Calu3 (cell line): ENCODE measurements at regions not wholly inside any gene's neighbourhood (a gene's known extent, or its start where the extent isn't known, plus 50 kb on each side); places are given as distances from the start of the nearest gene placed in this dataset.

Experiments used
- BruUV-seq: library from RNA; stranded (reverse); fragments of 400-500 nt; replicated peaks from 2 replicates; lab custom pipeline; 2021; lab: Mats Ljungman, UMichigan
- CTCF ChIA-PET: fragments of 300-600 bp; sonication (Branson Sonifier 250); formaldehyde crosslinking; loops from one replicate; lab custom pipeline; 2022; ENCODE audit warnings: antibody characterized with exemption; lab: Charles Lee
- DNase-seq: peaks from one replicate; pipeline ENCODE4 v3.0.0; 2022
- H3K27ac Mint-ChIP-seq: one replicate; pipeline ENCODE4 v1.8.0; 2022; ENCODE audit warnings: mixed read lengths; ENCODE audit not compliant: unreplicated experiment
- H3K27me3 Mint-ChIP-seq: one replicate; pipeline ENCODE4 v1.8.0; 2022; ENCODE audit warnings: mixed read lengths; ENCODE audit not compliant: unreplicated experiment
- H3K36me3 Mint-ChIP-seq: one replicate; pipeline ENCODE4 v1.8.0; 2022; ENCODE audit warnings: mild to moderate bottlenecking, moderate library complexity, mixed read lengths; ENCODE audit not compliant: insufficient read depth, unreplicated experiment
- H3K4me1 Mint-ChIP-seq: one replicate; pipeline ENCODE4 v1.8.0; 2022; ENCODE audit warnings: mild to moderate bottlenecking, low read depth, mixed read lengths; ENCODE audit not compliant: unreplicated experiment
- H3K4me3 Mint-ChIP-seq: one replicate; pipeline ENCODE4 v1.8.0; 2022; ENCODE audit warnings: mild to moderate bottlenecking, low read depth, moderate library complexity, mixed read lengths; ENCODE audit not compliant: unreplicated experiment
- H3K9me3 Mint-ChIP-seq: one replicate; pipeline ENCODE4 v1.8.0; 2022; ENCODE audit warnings: low read depth, mixed read lengths; ENCODE audit not compliant: unreplicated experiment
- intact Hi-C: fragments of 100-400 bp; cut with micrococcal nuclease; formaldehyde crosslinking; loops from one replicate; pipeline ENCODE4 v1.10.0; 2022; ENCODE audit not compliant: unreplicated experiment
- TF ChIP-seq, protein P1 (sequence below): fragments of 200-600 bp; IDR thresholded peaks from one replicate; pipeline ENCODE4 v1.8.0; 2022; ENCODE audit warnings: antibody characterized with exemption; ENCODE audit not compliant: unreplicated experiment

DNA sequence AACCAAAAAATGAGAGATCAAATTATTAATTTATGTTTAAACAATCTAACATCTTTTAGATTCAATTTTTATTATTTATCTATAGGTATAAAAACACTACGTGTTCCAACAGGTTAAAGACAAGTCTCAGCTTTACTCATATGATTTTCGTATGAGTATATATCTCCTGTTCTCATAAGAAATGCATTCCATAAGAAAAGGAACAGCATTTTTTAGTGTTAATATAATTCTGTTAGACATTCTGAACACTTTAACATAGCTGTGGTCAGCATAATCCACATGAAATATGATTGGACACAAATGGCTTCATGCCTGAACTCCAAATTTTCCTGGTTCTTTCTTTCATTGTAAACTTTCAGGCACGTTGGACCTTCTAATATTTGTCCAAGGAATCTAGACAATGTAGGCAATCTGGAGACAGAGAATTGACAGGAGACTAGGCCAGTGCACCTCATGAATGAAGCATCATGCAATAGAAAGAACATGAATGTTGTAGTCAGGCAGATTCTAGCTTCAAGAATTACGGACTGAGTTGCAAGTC lies 1122.0 kb upstream of the ALCAM start:
- Mint-ChIP-seq H3K27me3 (no peaks in the 10 kb centered on the region), H3K4me1 (no peaks in the 10 kb centered on the region), H3K4me3 (no peak overlapping the region), H3K36me3 (no peaks in the 10 kb centered on the region), H3K9me3 (peaks cover 4% of the 10 kb centered on the region), H3K27ac (no peak overlapping the region)
- TF ChIP-seq, protein P1, sequence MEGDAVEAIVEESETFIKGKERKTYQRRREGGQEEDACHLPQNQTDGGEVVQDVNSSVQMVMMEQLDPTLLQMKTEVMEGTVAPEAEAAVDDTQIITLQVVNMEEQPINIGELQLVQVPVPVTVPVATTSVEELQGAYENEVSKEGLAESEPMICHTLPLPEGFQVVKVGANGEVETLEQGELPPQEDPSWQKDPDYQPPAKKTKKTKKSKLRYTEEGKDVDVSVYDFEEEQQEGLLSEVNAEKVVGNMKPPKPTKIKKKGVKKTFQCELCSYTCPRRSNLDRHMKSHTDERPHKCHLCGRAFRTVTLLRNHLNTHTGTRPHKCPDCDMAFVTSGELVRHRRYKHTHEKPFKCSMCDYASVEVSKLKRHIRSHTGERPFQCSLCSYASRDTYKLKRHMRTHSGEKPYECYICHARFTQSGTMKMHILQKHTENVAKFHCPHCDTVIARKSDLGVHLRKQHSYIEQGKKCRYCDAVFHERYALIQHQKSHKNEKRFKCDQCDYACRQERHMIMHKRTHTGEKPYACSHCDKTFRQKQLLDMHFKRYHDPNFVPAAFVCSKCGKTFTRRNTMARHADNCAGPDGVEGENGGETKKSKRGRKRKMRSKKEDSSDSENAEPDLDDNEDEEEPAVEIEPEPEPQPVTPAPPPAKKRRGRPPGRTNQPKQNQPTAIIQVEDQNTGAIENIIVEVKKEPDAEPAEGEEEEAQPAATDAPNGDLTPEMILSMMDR: no peak
- DNase-seq: no peak
- CTCF ChIA-PET: no interaction called here
- intact Hi-C loops: no loop called here
- BruUV-seq: no TSS peak

DNA sequence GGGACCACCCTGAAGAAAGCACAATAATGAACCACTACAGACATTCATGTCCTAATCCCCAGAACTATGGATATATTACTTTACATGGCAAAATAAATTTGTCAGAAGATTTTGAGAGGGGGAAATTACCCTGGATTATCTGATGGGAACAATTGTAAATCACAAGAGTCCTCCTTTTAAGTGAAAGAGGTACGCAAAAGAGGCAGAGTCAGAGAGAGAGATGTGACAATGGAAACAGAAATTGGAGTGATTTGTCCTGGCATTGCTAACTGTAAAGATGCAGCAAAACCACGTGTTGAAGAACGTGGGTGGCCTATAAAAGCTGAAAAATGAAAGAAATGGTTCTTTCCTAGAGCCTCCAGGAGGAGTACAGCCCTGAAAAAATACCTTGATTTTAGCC lies 1121.4 kb upstream of the ALCAM start:
- H3K36me3 Mint-ChIP-seq: no peaks in the 10 kb centered on the region
- no peak overlapping the region for H3K4me3 Mint-ChIP-seq
- CTCF ChIA-PET: no interaction called here
- no TSS peak for BruUV-seq
- H3K27me3 Mint-ChIP-seq: no peaks in the 10 kb centered on the region
- peaks cover 4% of the 10 kb centered on the region for H3K9me3 Mint-ChIP-seq
- no peak overlapping the region for H3K27ac Mint-ChIP-seq
- intact Hi-C loops: no loop called here
- DNase-seq: no peak
- TF ChIP-seq, protein P1: no peak
- H3K4me1 Mint-ChIP-seq: no peaks in the 10 kb centered on the region

GRCh38 chr3:104245981-104246380 lies 1120.7 kb upstream of the ALCAM start:
- no peaks in the 10 kb centered on the region for H3K27me3 Mint-ChIP-seq
- peaks cover 3% of the 10 kb centered on the region for H3K9me3 Mint-ChIP-seq
- no peaks in the 10 kb centered on the region for H3K4me1 Mint-ChIP-seq
- no peaks in the 10 kb centered on the region for H3K36me3 Mint-ChIP-seq
- no peak overlapping the region for H3K4me3 Mint-ChIP-seq
- no peak for DNase-seq
- TF ChIP-seq, protein P1: no peak
- intact Hi-C loops: no loop called here
- H3K27ac Mint-ChIP-seq: no peak overlapping the region
- no TSS peak for BruUV-seq
- CTCF ChIA-PET: no interaction called here

- Mint-ChIP-seq H3K4me3 (no peak overlapping the region), H3K9me3 (peaks cover 5% of the 10 kb centered on the region), H3K27ac (no peak overlapping the region), H3K27me3 (no peaks in the 10 kb centered on the region), H3K4me1 (no peaks in the 10 kb centered on the region), H3K36me3 (no peaks in the 10 kb centered on the region)
- DNase-seq: no peak
- intact Hi-C loops: no loop called here
- CTCF ChIA-PET: no interaction called here
- TF ChIP-seq, protein P1: no peak
- BruUV-seq: no TSS peak
Measured at GRCh38 chr3:104257486-104257885, 1109.2 kb upstream of the ALCAM start.
